IMR-90 (cell line): ENCODE measurements at regions not wholly inside any gene's neighbourhood (a gene's known extent, or its start where the extent isn't known, plus 50 kb on each side); places are given as distances from the start of the nearest gene placed in this dataset.
A peak's percentile ranks its signal among the peaks of the same experiment; 100 is the strongest.

Experiments used
- ATAC-seq: fragments of 200-7000 bp; cut with Tn5 transposase; 2 replicates; pipeline ENCODE4 v1.9.1; 2020; ENCODE audit warnings: low read depth, mild to moderate bottlenecking, moderate library complexity
- BruUV-seq: library from RNA; stranded (reverse); fragments of 400-500 nt; replicated peaks from 2 replicates; lab custom pipeline; 2021; lab: Mats Ljungman, UMichigan
- CTCF ChIA-PET: fragments of 300-600 bp; formaldehyde crosslinking; extraction: SDS; loops from one replicate; lab custom pipeline; 2021; ENCODE audit warnings: antibody characterized with exemption; lab: Yijun Ruan, JAX
- POLR2A ChIA-PET: fragments of 300-600 bp; sonication (Branson Sonifier 250); formaldehyde crosslinking; loops from one replicate; lab custom pipeline; 2022; ENCODE audit warnings: antibody characterized with exemption; ENCODE audit not compliant: unreplicated experiment; lab: Charles Lee
- DNase-seq: peaks from one replicate; pipeline ENCODE4 v3.0.0; 2013
- H2AFZ ChIP-seq: replicated peaks from 2 replicates; pipeline ENCODE3; 2013; ENCODE audit warnings: low read length, mild to moderate bottlenecking; ENCODE audit not compliant: poor library complexity
- H2AK5ac ChIP-seq: 2 replicates; pipeline ENCODE4 v1.6.1; 2013; ENCODE audit warnings: low read depth, low read length, inconsistent platforms
- H2AK9ac ChIP-seq: replicated peaks from 2 replicates; pipeline ENCODE3; 2013; ENCODE audit warnings: mild to moderate bottlenecking, low read depth, low read length, moderate library complexity; ENCODE audit not compliant: poor library complexity
- H2BK120ac ChIP-seq: 2 replicates; pipeline ENCODE4 v1.6.1; 2013; ENCODE audit warnings: low read depth, low read length, inconsistent platforms
- H2BK15ac ChIP-seq: 3 replicates; pipeline ENCODE4 v1.6.1; 2013; ENCODE audit warnings: low read depth, low read length, inconsistent platforms
- H2BK20ac ChIP-seq: 2 replicates; pipeline ENCODE4 v1.6.1; 2013; ENCODE audit warnings: low read depth, mild to moderate bottlenecking, inconsistent platforms, low read length, moderate library complexity
- H2BK5ac ChIP-seq: 2 replicates; pipeline ENCODE4 v1.6.1; 2013; ENCODE audit warnings: mild to moderate bottlenecking, low read depth, low read length, inconsistent platforms; ENCODE audit not compliant: poor library complexity, severe bottlenecking
- H3K14ac ChIP-seq: replicated peaks from 2 replicates; pipeline ENCODE4 v1.6.1; 2013; ENCODE audit warnings: low read depth, low read length, inconsistent platforms
- H3K18ac ChIP-seq: 2 replicates; pipeline ENCODE4 v1.6.1; 2013; ENCODE audit warnings: low read depth, low read length, control low read depth
- H3K23ac ChIP-seq: 2 replicates; pipeline ENCODE4 v1.6.1; 2013; ENCODE audit warnings: low read depth, low read length, inconsistent platforms
- H3K27ac ChIP-seq: 2 replicates; pipeline ENCODE4 v1.5.1; 2013; ENCODE audit warnings: mild to moderate bottlenecking, control low read depth, low read length; ENCODE audit not compliant: insufficient read depth
- H3K27me3 ChIP-seq: 2 replicates; pipeline ENCODE4 v1.6.1; 2013; ENCODE audit warnings: low read length; ENCODE audit not compliant: control insufficient read depth, insufficient read depth
- H3K36me3 ChIP-seq: 2 replicates; pipeline ENCODE4 v1.6.1; 2013; ENCODE audit warnings: low read length, mixed read lengths; ENCODE audit not compliant: control insufficient read depth, insufficient read depth
- H3K4ac ChIP-seq: 2 replicates; pipeline ENCODE4 v1.6.1; 2013; ENCODE audit warnings: low read depth, low read length, inconsistent platforms
- H3K4me1 ChIP-seq: 2 replicates; pipeline ENCODE4 v1.6.1; 2013; ENCODE audit warnings: low read length, mixed read lengths; ENCODE audit not compliant: control insufficient read depth, insufficient read depth
- H3K4me2 ChIP-seq: 2 replicates; pipeline ENCODE4 v1.6.1; 2013; ENCODE audit warnings: low read depth, mild to moderate bottlenecking, control low read depth, low read length, moderate library complexity
- H3K4me3 ChIP-seq: 2 replicates; pipeline ENCODE4 v1.5.1; 2013; ENCODE audit warnings: low read depth, mild to moderate bottlenecking, control low read depth, low read length, moderate library complexity; ENCODE audit not compliant: insufficient read depth
- H3K56ac ChIP-seq: 2 replicates; pipeline ENCODE4 v1.6.1; 2013; ENCODE audit warnings: low read length, inconsistent platforms; ENCODE audit not compliant: insufficient read depth; ENCODE audit errors: extremely low read depth
- H3K79me1 ChIP-seq, 2 experiments: 2 replicates each; pipeline ENCODE4 v1.6.1; 2013; ENCODE audit warnings: low read length in 2 of 2, inconsistent platforms in 1 of 2, low read depth in 1 of 2
- H3K9ac ChIP-seq: 2 replicates; pipeline ENCODE4 v1.6.1; 2013; ENCODE audit warnings: low read depth, low read length, control low read depth
- H3K9me1 ChIP-seq: 2 replicates; pipeline ENCODE4 v1.6.1; 2013; ENCODE audit warnings: low read length, inconsistent platforms; ENCODE audit not compliant: insufficient read depth
- H3K9me3 ChIP-seq: 2 replicates; pipeline ENCODE4 v1.6.1; 2013; ENCODE audit warnings: low read length; ENCODE audit not compliant: control insufficient read depth, insufficient read depth
- H4K20me1 ChIP-seq: 2 replicates; pipeline ENCODE4 v1.6.1; 2013; ENCODE audit warnings: low read length, inconsistent platforms; ENCODE audit not compliant: insufficient read depth
- H4K5ac ChIP-seq: 2 replicates; pipeline ENCODE4 v1.6.1; 2013; ENCODE audit warnings: mild to moderate bottlenecking, low read depth, low read length, control low read depth
- H4K8ac ChIP-seq, 2 experiments: 2 replicates each; pipeline ENCODE4 v1.6.1; 2013; ENCODE audit warnings: low read depth in 2 of 2, low read length in 2 of 2, control low read depth in 1 of 2, inconsistent platforms in 1 of 2
- H4K91ac ChIP-seq: 2 replicates; pipeline ENCODE4 v1.6.1; 2013; ENCODE audit warnings: low read depth, low read length, inconsistent platforms; ENCODE audit not compliant: insufficient read depth
- MAFK ChIP-seq: IDR thresholded peaks from 2 replicates; pipeline ENCODE4 v1.6.1; 2012; ENCODE audit warnings: low read depth, low read length, improper control_type of control experiment
- NFE2L2 ChIP-seq: fragments of 150-350 bp; IDR thresholded peaks from 2 replicates; pipeline ENCODE4 v1.6.1; 2016; ENCODE audit warnings: low read depth, mild to moderate bottlenecking, low read length
- SMC3 ChIP-seq: fragments of 150-350 bp; IDR thresholded peaks from 2 replicates; pipeline ENCODE4 v1.6.1; 2016; ENCODE audit warnings: low read depth, mild to moderate bottlenecking, antibody characterized with exemption, low read length, moderate library complexity
- WGBS, 2 experiments: methylation state at CpG; one replicate each; pipeline versions ENCODE4 v1.1.5 to v1.1.7; 2013; ENCODE audit warnings: missing lambda C conversion rate in 2 of 2; ENCODE audit not compliant: insufficient read length in 1 of 2; ENCODE audit errors: extremely low coverage in 2 of 2; 5-methylcytosine and 5-hydroxymethylcytosine counted together
- dilution Hi-C: fragments of 300-500 bp; cut with HindIII; formaldehyde crosslinking; loops from one replicate; pipeline ENCODE4 v1.14.3; 2018; ENCODE audit warnings: low sequenced_read_pairs; ENCODE audit not compliant: unreplicated experiment
- in situ Hi-C: fragments of 300-500 bp; cut with MboI; formaldehyde crosslinking; loops from 3 replicates; pipeline ENCODE4 v1.14.3; 2019; ENCODE audit warnings: low sequenced_read_pairs, inconsistent platforms, mixed read lengths
- intact Hi-C: fragments of 100-400 bp; cut with micrococcal nuclease; formaldehyde crosslinking; loops from 2 replicates; pipeline ENCODE4 v1.10.0; 2022

DNA sequence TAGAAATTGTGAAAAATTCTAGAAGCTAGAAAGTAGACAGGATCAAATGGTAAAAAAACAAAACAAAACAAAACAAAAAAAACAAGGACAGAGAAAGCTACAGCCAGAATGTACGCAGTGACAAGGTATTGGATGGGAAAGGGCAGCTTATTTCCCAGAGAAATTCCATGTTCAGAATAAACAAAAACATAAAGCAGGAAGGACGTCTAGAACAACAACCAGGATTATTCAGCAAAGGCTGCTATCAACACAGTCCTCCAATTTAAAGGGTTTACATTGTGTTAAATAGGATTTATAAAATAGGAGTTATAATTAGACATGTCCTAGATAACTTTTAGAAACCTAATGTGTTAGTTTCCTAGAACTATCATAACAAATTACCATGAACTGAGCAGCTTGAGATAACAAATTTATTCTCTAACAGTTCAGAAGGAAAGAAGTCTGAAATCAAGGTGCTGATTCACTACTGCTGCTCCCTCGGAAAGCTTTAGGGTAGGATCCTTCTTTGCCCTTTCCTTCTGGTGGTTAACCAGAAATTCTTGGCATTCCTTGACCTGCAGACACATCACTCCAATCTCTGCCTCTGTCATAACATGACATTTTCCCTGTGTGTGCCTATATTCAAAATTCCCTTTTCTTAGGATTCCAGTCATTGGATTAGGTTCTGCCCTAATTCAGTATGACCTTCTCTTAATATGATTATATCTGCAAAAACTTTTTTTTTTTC, 175.6 kb downstream of the SNCA start (continued):
- no peak for TF ChIP-seq NFE2L2

- CTCF ChIA-PET: no interaction called here
- no CpG with 5 or more reads among the region's 4 CpGs for WGBS, 2 experiments
- in situ Hi-C loops: loop anchor here (10.0 kb wide), 1 partner anchor 214 kb away; no protein-coding TSS in a partner anchor
Observed at GRCh38 chr4:89660444-89661172, 176.4 kb downstream of the SNCA start.

More at GRCh38 chr4:89660444-89661172, 176.4 kb downstream of the SNCA start:
- H3K9me3 ChIP-seq: no peaks in the 10 kb centered on the region
- H3K4me1 ChIP-seq: no peaks in the 10 kb centered on the region; the same call in 1 of the 2 replicates
- H3K27me3 ChIP-seq: peaks cover 2% of the 10 kb centered on the region; the same call in 1 of the 2 replicates
- no peak overlapping the region for H3K4me3 ChIP-seq
- H2AFZ ChIP-seq: no peak overlapping the region
- no peak overlapping the region for H2BK120ac ChIP-seq
- H2BK5ac ChIP-seq: no peak overlapping the region
- no peak overlapping the region for H3K56ac ChIP-seq
- no peak overlapping the region for H3K18ac ChIP-seq
- H3K36me3 ChIP-seq: no peaks in the 10 kb centered on the region
- no peak overlapping the region for H3K9ac ChIP-seq
- H3K79me1 ChIP-seq: no peaks in the 10 kb centered on the region
- H4K20me1 ChIP-seq: no peaks in the 10 kb centered on the region
- no peak for DNase-seq
- no peak overlapping the region for H3K27ac ChIP-seq
- H4K91ac ChIP-seq: no peak overlapping the region
- H2BK20ac ChIP-seq: no peak overlapping the region
- TF ChIP-seq SMC3: no peak
- peak; percentile 96 for TF ChIP-seq MAFK
- no peak overlapping the region for H3K4ac ChIP-seq
- no peak overlapping the region for H3K23ac ChIP-seq
- H3K4me2 ChIP-seq: no peak overlapping the region
- no peak overlapping the region for H2AK5ac ChIP-seq
- H2BK15ac ChIP-seq: no peak overlapping the region
- no TSS peak for BruUV-seq
- no peak for ATAC-seq
- H3K14ac ChIP-seq: no peak overlapping the region
- H3K9me1 ChIP-seq: no peaks in the 10 kb centered on the region
- no peak overlapping the region for H4K8ac ChIP-seq
- dilution Hi-C loops: no loop called here
- POLR2A ChIA-PET: no interaction called here
- no peak overlapping the region for H4K5ac ChIP-seq
- intact Hi-C loops: no loop called here
- no peak overlapping the region for H2AK9ac ChIP-seq
